ENCODE measurements at regions not wholly inside any gene's neighbourhood (a gene's known extent, or its start where the extent isn't known, plus 50 kb on each side); places are given as distances from the start of the nearest gene placed in this dataset.

DNA sequence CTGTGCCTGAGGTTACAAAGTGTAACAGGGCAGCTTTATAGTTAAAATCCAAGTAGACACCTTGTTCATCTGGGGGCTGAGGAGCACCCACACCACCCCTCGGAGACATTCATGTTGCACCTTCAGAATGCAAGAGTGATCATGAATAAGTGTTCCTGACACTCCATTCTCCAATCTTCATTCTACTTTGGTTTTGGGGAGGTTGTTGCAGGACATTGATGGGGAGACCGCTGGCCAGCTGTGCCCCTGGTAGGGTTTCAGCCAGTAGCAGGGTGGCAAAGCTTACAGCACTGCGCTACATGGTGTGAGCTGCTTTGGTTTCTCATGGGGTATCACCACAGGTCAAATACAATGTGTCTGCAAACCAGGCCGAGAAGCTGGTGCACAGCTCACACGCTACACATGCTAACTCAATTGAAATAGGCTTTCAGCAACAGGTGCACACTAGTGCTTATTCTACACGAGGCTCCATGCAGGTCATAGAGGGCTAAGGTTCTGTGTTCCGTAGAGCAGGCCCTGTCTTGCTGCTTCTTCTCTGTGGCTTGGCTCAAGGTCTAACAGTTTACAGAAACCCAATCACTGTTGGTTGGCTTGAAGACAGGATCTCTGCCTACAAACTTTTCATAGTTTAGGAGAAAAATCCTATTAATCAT is 317.4 kb upstream of the ZNF32 start:
- DNase-seq: no peak

DNA sequence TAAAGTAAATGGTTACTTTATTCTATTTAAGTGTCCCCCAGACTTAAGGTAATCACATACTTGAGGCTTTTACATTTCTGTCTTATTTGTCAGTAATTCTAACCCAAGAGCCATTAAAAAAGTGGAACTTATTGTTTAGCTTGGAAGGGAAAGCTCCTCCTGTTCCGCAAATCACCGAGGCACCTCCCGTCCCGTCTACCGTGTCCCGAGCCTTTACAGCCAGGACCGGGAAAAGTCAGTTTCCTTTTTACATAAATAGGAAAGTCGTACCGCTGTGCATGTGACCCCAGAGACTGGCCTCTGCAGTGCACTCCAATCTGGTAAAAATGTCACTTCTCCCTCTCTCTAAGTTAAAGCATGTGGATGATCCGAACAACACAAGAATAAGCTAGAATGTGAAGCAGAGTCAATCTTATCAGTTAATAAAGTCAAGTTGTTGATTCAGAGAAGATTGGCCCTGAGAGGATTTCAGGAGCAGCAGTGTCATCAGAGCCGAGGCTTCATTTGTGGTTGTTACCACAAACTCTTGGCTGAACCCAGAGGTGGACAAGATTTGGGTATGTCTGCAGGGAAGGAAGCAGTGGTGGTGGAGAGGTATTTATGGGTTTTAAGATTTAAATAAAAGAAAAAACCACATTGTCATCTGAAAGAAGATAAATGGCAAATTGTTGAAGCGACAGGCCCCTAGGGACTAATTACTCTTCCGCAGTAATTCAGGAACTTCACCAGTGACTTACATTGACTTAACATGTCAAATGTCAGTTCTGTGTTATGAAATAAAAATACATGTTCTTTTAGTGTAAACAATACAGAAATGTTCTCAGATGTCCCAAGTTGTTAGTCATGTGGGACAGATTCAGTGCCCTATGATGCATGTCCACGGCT is 316.6 kb upstream of the ZNF32 start:
- DNase-seq: no peak

DNA sequence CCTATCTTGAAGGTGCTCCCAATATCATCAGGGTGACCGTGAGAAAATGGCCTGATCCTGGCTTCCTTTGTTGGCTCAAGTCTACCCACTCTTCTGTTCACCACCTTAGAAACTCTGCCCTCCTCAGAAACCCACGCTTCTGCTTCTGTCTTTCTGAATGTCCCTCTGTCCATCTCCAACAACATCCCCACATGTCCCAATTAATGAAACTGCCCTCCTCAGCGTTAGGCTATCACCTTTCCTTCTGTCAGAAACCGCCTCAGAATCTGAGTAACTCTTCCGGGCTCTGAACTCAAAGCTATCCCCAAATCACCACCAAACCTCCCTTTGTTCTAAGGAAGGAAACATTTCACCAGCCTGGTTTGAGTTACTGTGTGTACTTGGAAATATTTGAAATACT is 315.8 kb upstream of the ZNF32 start:
- no peak for DNase-seq

DNA sequence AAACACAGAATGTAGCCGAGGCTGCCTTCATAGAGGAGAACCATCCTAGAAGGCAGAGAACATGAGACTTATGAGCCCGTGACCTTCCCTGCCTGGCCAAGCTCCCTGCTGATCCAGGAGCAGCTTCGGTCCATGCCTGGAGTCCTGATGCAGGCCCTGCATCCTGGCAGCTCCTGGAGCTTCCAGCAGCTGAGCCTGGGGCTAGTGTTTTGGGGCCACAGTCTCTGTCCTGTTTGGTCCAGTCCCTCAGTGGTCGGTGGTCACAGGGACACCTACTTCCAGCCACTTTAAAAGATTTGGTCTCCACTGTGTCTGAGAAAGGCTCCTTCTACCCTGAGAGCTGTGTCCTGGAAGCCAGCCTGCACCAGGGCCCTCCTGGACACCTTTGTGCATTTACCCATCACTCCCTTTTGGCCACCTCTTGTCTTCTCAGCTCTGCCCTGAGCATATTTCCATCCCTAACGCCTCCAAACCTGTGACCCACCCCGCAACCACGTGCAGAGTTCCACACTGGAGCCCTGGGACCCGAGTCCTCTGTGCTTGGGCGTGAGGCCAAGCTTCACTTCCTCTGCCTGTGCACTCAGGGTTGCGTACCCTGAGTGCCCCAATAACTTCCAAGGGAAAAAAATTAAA is 315.2 kb upstream of the ZNF32 start:
- no peak for DNase-seq

DNA sequence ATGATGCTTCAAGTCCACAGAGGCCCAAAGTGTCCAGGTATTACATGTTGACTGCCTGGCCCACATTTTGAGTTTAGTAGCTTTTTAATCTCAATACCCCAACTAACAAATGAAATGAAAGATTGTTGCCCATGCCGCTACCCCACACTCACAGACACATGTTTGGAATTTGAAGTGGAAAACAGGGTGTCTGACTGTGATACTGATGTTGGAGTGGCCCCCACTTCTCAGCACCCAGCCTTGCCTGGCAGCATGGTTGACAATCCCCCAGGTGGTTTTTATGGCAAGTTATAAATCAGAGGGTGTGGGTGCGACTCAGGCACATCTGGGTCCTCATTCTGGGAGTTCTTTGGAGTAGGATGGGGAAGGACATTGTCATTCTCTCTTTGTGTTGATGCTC is 314.7 kb upstream of the ZNF32 start:
- no peak for DNase-seq

DNA sequence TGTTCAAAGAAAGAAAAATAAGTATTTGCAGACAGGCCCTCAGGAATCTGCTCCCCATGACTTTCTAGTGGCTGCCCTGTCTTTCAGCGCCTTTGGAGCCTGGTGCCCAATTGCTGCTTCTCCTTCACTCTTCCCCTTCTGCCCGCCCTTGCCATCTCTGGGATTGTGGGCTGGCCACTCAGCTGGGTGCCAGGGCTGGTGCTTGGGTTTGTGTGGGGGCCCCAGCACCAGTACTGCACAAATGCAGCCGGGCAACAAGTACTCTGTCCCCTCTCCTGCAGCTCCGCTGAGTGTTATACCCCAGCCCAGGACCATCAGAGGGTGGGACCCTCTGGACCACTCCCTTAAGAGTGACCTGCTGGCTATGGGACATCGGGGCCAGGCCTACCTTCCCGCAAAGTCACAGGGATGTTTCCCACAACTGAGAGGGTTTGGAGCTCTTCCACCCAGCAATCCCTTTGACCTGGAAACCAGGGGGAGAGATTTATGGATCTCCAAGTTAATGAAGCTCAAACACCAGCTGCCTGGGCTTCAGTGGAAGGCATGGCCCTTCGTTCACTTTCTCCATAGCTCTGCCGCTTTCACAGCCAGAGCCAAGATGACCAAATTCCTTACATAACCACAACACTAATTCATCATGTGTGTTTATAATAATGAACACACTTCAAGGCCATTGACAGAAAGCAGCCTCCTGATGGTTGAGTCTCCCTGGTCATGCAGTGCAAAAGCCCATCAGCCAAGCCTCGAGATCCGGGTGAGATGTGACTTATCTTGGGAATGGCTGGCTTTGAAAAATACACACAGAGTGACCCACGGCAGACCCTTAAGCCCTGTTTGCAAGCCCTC is 313.9 kb upstream of the ZNF32 start:
- no peak for DNase-seq

DNA sequence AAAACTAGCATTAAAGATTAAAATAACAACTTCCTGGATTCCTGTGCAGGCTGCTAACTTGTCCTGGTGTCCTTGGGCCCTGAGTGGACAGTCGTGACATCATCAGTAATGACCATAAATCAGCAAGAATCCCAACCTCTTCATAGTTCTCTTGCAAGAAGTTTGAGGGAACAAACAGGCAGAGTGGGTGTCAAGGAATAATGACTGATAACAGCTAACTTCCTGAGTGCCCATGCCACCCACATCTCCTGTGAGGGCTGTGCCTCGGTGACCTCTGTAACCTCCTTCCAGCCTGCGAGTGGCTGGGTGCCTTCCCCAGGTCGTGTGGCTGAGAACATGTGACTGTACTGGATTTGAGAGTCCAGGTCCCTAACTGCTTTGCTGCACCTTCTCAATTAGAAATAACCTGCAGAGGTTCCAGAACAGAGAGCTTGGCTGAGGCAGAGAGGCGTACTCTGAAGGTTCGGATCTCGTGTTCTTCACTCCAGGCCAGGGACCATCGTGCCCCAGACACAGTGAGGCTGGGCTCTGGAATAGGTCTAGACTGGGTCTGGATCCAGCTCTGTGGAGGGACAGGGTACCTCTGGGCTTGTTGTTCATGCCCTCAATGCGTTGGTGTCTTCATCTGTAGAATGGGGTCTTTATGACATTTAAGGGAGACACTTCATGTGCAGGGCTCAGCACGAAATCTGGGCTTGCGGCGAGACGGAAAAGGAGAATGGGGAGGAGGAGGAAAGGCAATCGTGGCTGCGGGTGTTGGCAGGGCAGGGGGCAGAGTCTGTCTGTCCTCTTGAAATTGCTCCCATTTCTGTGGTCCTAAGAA is 313.1 kb upstream of the ZNF32 start:
- DNase-seq: no peak

DNA sequence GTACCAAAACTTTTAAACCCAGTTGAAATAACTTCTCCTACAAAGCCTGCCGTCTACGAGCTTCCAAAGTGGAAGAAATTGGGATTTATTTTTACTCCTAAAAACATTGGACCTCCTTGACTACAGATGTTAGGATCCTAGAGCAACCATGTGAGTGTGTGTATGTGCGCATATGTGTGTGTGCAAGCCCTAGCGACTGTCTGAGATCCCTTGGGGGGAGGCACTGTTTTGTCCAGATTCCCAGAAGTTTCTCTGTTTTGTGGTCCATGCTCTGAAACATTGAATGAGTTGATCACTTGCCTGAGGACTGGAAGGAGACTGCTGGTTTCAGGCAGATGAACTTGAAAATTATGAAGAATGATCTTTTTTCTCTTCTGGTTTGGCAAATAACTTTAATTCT is 312.3 kb upstream of the ZNF32 start:
- no peak for DNase-seq

DNA sequence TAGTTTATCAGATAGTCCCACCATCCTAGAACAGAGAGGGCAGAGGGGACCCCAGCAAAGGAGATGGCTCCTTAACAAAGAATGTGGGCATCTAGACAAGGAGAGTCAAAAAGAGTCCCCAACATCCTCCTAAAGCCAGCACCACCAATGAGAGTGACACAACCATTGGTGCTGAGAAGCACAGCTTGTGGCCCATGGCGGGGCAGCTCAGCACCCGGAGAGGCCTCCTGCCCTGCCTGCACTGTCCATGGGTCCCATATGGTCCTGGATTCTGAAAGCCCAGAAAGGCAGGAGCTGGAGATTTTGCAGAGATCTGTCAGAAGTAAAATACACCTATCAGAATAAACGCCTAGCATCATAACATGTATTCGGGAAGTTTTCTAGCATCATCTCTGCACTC is 311.8 kb upstream of the ZNF32 start:
- DNase-seq: no peak

DNA sequence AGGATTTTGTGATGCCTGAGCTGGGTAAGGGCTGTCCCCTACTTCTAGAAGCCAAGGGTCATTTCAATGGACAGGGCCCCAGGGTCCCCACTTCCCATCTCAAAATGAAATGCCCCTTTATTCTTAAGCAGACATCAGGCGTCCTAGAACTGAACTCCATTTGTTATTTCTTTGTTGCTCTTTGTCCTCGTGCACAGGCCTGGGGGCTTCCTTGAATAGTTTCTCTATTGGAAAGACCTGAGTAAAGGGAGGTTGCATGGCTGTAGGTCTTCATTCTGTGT is 311.4 kb upstream of the ZNF32 start:
- no peak for DNase-seq

DNA sequence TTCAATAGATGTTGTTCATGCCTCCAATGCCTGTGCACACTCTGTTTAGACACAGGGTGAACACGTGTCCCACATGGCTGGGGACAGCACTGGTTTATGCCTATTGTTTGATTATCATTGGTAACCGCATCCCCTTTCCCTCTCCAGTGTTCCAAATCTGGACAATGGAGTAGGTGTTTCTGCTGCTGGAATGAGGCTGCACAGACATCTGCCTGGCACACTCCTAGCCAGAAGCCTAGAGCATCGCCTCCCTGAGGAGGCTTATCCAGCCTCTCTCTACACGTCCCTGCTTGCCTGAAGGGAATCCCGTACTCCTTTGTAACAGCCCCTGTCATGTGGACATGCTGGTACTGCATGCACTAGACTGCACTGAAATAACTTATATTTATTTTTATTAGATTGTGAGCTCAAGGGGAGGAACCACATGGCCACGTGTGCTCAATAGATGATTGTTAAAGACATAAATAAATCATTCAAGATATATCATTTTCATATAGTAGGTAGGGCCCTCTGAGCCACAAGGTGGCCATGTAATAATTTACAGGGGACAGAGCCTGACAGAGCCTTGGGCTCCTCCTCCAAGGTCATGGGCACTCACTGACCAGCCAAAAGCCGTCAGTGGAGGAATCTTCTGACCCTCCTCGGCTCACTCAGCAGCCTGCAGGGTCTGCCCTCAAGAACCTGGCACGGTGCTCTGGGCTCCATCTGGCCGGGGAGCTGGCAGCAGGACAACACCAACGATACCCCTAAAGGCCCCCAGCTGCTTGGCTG is 310.9 kb upstream of the ZNF32 start:
- no peak for DNase-seq

DNA sequence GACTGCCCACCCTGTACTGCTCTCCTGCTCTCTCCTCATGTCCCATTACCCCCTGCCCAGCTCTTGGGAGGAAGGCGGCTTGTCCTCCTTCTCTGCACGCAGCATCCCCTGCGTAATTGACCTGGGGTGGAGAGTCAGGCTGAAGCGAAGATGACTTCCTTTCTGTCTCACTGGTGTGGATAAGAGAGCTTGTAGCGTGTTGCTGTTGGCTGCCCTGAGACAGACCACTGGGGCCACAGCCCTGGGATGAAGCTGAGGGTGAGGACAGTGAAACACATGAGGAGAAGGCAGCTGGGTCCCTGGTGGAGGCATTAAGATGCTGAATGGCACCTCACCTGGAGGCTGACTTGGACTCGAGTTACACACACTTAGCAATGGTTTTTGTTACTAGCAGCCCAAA is 310.3 kb upstream of the ZNF32 start:
- no peak for DNase-seq

DNA sequence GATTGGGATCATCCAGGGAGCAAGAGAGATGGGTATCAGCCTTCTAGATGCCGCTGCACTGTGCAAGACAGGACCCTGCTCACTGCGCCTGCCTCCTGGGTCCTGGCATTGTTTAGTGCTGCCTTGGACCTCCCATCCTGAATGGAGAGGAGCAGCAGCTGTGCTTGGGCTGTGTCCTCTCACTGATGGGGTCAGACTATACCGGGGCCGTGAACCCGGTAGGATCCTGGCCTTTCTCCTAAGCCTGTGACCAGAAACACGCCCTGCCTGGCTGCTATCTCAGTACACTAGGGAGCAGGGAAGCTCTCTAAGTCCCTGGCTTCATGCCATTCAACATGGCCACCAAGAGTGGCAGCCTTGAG is 309.4 kb upstream of the ZNF32 start:
- DNase-seq: no peak

DNA sequence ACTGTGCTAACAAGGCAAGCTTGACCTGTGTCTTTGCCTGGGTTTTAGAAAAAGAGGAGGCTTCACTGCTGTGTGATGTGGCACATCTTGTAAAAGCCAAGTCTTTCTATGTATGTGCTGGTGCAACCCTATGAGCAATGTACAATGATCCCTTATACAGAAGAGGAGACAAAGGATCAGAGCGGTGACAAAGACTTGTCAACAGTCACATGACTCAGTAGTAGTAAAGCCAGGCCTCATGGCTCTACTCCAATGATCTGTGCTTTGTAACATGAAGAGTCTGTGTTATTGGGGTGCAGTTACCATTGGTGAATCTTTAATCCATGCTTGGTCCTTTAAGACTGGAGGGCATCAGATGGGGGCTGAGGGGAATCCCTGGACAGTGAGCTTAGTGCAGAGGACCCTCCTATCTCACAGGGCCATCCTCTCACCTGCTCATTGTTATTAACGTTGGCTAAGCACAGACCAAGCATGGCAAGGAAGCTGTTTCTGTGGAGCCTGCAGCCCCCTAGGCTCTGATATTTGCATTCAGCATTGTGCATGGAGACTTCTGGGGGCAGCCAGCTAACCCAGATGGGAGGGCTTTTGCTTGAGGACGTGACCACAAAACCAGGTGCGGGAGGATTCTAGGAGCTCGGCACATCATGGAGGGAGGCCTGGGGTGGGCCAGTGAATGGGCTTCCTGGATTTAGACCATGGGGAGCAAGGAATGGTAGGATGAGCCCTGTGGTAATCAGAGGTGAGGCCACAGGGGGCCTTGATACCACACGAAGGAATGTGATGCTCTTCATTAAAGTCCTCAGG is 308.8 kb upstream of the ZNF32 start:
- DNase-seq: no peak

DNA sequence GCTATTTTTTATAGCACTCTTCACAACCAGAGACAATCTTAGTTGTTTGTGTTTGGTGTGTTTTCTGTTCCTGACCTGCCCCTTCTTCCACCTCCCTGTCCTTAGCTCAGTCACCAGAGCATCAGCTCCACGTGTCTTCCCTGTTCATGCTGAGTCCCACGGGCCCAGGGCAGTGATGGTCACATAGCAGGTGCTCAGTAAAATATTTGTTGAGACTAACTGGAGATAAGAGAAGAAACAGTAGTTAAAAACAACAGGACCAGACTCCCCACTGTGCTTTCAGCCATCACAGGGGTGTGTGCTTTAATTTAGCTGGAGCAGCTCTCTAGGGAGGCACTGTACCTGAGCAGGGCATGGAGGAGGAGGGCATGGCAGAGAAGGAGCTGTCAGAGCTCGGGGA is 307.3 kb upstream of the ZNF32 start:
- no peak for DNase-seq

DNA sequence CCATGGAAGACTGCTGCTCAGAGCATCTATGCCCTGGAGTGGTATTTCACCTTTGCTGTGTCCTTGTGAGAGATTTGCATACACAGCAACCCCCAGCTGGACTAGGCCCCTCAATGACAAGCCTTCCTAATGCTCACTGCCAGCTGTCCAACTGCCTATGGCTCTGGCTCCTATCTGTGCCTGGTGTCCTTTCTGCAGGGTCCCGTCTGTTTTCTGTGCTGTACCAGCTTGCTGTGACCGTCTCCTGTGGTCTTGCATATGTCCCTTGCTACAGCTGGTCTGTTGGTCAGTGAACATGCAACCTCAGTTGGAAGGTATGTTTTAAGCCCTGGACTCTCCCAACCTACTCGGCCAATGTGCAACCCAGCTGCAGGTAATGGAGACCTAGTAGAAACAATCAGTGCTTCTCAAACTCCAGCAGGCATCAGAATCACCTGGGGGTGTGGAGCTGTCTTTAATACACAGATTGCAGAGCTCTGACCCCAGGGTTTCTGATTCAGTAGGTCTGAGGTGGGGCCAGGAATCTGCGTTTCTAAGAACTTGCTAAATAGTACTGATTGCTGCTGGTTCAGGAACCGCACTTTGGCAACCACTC is 306.4 kb upstream of the ZNF32 start:
- no peak for DNase-seq

DNA sequence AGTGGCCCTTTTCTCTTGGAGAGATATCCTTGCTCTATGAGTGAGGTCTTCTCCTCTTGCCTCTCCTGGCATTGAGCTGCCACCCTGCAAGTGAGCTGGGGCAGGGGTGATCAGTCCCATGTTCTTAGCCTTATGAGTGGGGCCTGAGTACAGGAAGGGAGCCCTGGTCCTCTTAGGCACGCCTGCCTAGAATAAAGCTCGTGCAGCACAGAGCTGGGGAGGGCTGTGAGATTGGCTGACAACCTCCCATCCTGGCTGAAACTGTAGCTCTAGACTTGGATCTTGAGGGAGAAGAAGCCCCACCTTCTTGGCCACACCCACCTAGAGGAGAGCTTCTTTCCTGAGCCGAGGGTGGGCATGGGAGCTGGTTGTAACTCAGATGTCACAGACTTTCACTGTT is 305.0 kb upstream of the ZNF32 start:
- DNase-seq: no peak

DNA sequence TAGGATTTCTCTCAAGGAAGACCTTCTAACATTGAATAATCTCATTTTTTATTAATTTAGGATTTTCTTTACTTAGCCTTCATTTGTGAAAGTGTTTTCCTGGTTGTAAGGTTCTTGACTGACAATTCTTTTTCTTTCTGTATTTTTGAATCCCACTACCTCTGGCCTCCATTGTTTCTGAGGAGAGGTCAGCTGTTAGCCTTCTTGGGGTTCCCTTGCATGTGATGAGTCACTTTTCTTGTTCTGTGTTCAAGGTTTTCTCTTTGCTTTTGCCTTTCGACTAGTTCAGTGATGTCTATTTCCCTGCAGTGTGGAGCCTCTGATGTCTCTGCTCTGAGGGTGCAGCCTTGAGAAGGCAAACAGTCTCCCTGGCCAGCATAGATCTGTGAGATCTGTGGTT is 304.1 kb upstream of the ZNF32 start:
- no peak for DNase-seq

DNA sequence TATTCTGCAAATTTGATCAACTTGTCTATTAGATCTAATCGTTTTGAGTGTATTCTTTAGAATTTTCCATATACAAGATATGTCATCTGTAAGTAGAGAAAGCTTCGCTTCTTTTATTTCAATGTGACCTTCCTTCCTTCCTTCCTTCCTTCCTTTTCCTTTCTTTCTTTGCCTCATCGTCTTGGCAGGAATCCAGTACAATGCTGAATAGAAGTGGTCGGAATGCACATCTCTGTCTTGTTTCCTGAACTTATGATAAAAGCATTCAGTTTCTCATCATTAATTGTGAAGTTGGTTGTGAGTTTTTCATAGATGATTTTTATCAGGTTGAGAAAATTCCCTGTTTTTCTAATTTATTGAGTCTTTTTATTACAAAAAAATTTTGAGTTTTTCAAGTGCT is 300.7 kb upstream of the ZNF32 start:
- no peak for DNase-seq

DNA sequence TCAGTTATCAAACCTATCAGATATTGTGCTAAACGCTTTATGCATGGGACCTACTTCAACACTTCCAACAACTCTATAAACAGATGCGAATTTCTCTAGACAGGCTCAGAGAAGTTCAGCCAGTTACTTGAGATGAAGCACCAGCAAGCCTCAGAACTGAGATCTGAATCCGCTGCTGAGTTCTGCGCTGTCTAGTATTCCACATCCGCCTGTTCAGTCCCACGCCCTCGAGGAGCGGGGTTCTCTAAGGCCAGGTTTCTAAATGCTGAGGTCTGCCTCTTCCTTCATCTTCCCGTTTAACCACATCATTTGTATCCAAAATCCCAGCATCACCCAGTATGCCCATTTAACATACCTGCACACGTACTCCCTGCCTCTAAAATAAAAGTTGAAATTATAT is 297.8 kb upstream of the ZNF32 start:
- DNase-seq: no peak

DNA sequence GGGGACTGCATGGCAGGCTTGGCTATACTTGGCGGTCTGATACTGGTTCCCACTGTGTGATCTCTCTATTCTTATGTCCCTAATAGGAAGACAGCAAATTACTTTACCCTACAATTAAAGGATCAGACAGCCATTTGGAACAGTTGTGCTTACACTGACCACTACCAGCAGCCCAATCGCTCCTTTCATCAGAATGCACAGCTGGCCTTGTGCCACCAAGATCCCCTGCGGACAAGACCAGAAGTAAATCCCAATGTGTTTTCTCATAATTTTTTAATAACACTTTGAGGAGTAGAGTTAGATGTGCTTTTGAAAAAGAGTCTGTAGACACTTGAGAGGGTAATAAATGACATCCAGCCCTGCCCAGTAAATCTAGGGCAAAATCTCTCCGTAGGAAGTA is 297.2 kb upstream of the ZNF32 start:
- no peak for DNase-seq

Measured in stimulated activated CD4-positive, alpha-beta T cell treated with anti-CD3 and anti-CD28 coated beads, Interleukin-1b, Interleukin-23, amount 100 ng/mL, for 48 hours (primary cell).